ENCODE measurements at regions not wholly inside any gene's neighbourhood (a gene's known extent, or its start where the extent isn't known, plus 50 kb on each side); places are given as distances from the start of the nearest gene placed in this dataset.
A peak's percentile ranks its signal among the peaks of the same experiment; 100 is the strongest.

DNA sequence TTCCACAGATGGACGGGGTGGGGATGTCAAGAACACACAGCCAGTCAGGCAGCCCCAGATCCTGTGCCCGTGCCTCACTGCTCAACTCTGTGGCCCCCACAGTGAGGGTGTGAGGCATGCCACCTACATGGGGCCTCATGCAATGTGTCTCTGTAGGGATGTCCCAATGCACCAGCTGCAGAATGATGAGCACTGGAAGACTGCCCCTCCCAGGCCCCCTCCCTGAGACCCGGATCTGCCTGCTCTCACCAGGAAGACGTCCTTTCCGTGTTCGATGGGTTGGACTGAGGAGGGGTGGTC is 124.2 kb downstream of the TWIST2 start:
- peaks cover 24% of the 10 kb centered on the region for H3K4me1 ChIP-seq (replicated peaks)
- H3K36me3 ChIP-seq, result no peaks in the 10 kb centered on the region
- H3K4me3 ChIP-seq, result no peak overlapping the region
- H3K27me3 ChIP-seq (replicated peaks), result no peaks in the 10 kb centered on the region
- DNase-seq (ENCODE audit: low read depth in 1 of 2, low spot score in 2 of 2), result no peak
- H3K27ac ChIP-seq, result no peak overlapping the region
- H3K9me3 ChIP-seq (replicated peaks), result peaks cover 3% of the 10 kb centered on the region; the same call in 1 of the 2 replicates

DNA sequence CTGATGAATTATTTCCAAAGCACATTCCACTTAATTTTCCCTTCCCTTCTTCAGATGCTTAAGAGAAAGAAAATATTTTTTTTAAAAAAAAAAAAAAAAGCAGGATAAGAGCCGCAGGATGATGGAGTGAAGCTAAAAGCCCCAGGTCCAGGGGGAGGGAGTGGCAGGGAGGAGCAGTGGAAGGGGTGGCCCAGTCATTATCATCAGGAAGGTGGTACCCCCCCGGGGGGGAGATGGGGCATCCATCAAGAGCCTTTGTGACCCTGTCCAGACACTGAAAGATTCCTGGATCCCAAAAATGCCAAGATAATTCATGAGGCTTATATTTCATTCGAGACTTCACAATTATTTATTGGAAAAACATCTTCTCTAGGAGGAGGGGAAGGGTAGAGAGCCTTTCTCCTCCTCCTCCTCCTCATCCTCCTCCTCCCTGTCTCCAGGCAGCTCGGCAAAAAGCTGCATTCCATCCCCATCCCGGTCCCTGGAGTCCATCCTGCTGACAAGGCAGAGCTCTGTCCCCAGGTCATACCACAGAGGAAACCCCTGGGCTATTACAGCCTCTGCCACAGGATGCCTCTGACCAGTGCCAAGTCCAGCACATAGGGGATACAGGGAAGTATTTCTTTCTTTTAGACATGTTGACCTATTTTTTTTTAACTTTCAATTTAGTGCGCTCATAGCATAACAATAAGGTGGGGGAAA is 125.3 kb downstream of the TWIST2 start:
- Histone ChIP-seq H3K27me3 (replicated peaks) (no peaks in the 10 kb centered on the region), H3K27ac (peak overlapping the region; percentile 89; the same call in 1 of the 2 replicates), H3K4me1 (replicated peaks) (peaks cover 24% of the 10 kb centered on the region), H3K9me3 (replicated peaks) (peaks cover 3% of the 10 kb centered on the region; the same call in 1 of the 2 replicates), H3K36me3 (no peaks in the 10 kb centered on the region), H3K4me3 (no peak overlapping the region)
- DNase-seq (ENCODE audit: low read depth in 1 of 2, low spot score in 2 of 2), result peak; percentile 55 to 58

DNA sequence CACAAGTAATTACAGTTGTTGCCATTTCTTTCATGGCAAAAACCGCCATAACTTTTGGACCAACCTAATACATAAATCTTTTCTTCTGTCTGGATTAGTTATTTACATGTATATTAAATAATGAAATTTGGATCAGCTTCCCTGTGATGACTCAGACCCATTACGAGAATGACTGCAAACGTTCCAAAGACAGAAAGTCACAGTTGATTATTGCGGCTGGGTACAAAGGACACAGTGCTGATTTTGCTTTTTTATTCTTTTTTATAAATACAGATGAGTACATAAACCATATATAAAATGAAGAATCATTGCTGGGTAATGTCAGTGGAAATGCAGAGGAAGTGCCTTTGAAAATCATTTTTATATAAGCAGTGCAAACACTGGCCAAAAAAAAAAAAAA is 126.2 kb downstream of the TWIST2 start:
- peaks cover 24% of the 10 kb centered on the region for H3K4me1 ChIP-seq (replicated peaks)
- H3K9me3 ChIP-seq (replicated peaks), result peaks cover 3% of the 10 kb centered on the region; the same call in 1 of the 2 replicates
- H3K4me3 ChIP-seq, result no peak overlapping the region
- no peaks in the 10 kb centered on the region for H3K27me3 ChIP-seq (replicated peaks)
- peak in 1 of 2 experiments; percentile 54 for DNase-seq (ENCODE audit: low read depth in 1 of 2, low spot score in 2 of 2)
- H3K27ac ChIP-seq, result peak overlapping the region; percentile 89
- H3K36me3 ChIP-seq, result no peaks in the 10 kb centered on the region

DNA sequence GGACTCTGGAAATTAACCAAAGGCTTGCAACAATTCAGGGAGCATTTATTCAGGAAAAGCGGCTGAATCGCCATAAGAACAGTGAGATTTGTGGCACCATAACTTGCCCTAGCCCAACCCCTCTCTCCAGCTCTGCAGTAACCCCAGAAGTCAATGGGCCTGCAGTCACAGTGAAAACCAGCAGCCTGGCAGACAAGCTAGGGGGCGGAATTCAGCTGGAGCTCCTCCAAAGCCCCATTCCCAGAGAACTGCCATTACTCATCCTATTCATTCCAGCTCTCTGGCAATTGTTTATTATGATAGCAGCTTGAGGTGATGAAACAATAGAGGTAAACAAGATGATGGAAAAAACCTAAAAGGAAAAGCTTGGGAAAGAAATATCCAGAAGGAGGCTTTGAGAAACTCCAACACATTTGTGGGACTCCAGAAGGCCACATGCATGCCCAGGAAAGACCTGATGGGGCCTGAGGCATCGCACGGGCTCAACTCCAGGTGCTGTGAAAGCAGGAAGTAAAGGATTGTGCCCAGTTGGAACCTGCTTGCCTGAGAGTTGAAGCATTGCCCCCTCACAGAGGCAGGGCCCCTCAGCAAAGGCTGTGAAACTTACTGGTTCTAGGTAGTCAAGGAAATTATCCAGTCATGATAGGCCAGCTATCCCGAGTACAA is 126.7 kb downstream of the TWIST2 start:
- Histone ChIP-seq H3K36me3 (no peaks in the 10 kb centered on the region), H3K27me3 (replicated peaks) (no peaks in the 10 kb centered on the region), H3K9me3 (replicated peaks) (peaks cover 3% of the 10 kb centered on the region; the same call in 1 of the 2 replicates), H3K27ac (peak overlapping the region; percentile 89), H3K4me1 (replicated peaks) (peaks cover 24% of the 10 kb centered on the region), H3K4me3 (no peak overlapping the region)
- DNase-seq (ENCODE audit: low read depth in 1 of 2, low spot score in 2 of 2), result peak; percentile 91 to 93

DNA sequence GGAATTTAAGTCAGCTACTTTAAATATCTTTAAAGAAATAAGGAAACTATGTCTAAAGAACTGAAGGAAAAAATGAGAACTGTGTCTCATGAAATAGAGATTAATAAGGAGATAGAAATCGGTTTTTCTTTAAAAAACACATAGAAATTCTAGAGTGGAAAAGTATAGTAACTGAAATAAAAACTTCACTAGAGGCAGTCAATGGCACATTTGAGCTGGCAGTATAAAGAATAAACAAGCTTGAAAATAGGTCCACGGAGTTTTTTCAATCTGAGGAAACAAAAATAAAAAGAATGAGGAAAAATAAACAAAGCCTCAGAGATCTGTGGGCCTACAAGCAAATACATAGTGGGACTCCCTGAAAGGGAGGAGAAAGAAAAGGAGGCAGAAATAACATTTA is 127.5 kb downstream of the TWIST2 start:
- no peak for DNase-seq (ENCODE audit: low read depth in 1 of 2, low spot score in 2 of 2)
- no peaks in the 10 kb centered on the region for H3K36me3 ChIP-seq
- no peak overlapping the region for H3K4me3 ChIP-seq
- peaks cover 24% of the 10 kb centered on the region for H3K4me1 ChIP-seq (replicated peaks)
- no peaks in the 10 kb centered on the region for H3K27me3 ChIP-seq (replicated peaks)
- peaks cover 3% of the 10 kb centered on the region; the same call in 1 of the 2 replicates for H3K9me3 ChIP-seq (replicated peaks)
- peak overlapping the region; percentile 89 for H3K27ac ChIP-seq

DNA sequence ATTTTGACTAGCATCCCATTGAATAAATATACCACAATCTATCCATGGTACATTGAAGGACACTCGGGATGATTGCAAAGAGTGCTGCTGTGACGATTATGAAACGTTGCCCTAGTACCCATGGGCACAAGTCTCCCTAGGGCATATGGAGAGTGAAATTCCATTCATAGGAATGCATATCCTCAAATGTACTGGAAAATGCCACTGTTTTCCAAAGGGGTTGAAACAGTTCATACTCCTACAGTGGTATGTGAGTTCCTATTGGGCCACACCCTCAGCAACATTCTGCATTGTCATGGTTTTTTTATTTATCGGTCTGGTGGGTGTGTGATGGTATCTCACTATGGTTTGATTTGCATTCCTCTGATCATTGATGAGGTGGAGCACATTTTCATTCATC is 130.6 kb downstream of the TWIST2 start:
- Histone ChIP-seq H3K36me3 (no peaks in the 10 kb centered on the region), H3K4me3 (no peak overlapping the region), H3K27me3 (replicated peaks) (no peaks in the 10 kb centered on the region), H3K4me1 (replicated peaks) (peaks cover 18% of the 10 kb centered on the region), H3K9me3 (replicated peaks) (peaks cover 3% of the 10 kb centered on the region; the same call in 1 of the 2 replicates), H3K27ac (no peak overlapping the region)
- no peak for DNase-seq (ENCODE audit: low read depth in 1 of 2, low spot score in 2 of 2)

DNA sequence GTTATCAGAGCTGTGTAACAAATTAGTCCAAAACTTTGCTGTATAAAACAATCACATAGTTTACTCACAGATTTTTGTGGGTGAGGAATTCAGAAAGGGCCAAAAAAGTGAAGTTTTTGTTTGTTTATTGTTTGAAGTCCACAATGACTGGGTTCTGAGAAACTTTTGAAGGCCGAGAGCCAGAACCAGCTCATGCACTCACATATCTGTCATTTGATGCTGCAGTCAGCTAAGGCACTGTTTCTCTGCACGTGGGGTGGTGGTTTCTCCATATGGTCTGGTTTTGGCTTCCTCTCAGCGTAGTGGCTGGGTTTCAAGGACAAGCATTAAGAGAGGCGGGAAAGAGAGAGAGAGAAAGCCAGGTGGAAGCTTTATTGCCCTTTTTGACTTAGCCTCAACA is 131.8 kb downstream of the TWIST2 start:
- H3K4me3 ChIP-seq, result no peak overlapping the region
- H3K36me3 ChIP-seq, result no peaks in the 10 kb centered on the region
- H3K27ac ChIP-seq, result no peak overlapping the region
- peaks cover 3% of the 10 kb centered on the region; the same call in 1 of the 2 replicates for H3K9me3 ChIP-seq (replicated peaks)
- H3K4me1 ChIP-seq (replicated peaks), result peaks cover 12% of the 10 kb centered on the region
- no peaks in the 10 kb centered on the region for H3K27me3 ChIP-seq (replicated peaks)
- DNase-seq (ENCODE audit: low read depth in 1 of 2, low spot score in 2 of 2), result no peak

DNA sequence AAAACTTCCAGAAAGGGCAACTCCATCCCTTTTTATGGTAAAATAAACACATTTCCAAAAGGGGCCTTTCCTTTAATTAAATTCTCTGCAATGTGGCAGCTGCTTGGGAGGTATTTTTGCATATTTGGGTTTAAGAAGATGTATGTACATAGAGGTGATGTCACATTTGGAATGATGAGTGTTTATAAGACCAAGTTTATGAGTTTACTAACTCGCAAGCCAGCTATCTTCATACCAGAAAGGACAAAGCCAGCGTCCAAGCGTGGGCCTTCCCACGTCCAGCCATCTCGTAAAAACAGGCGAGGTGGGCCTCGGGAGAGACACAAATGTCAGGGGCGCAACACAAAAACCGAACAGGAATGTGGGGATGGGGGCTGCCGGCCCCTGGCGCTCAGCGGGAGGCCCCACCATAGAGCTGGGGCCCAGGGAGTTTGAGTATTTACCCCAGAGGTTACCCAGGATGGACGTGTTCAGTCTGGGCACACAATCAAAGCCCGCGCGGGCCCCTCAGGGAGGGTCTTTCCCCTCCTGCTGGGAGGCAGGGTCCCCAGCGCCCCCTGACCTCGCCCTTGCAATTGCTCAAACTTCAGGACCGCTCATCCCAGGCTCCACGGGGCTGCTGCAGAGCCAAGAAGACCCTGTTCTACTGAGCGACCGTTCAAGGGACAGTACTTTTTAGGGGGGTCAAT is 137.3 kb downstream of the TWIST2 start:
- Histone ChIP-seq H3K27me3 (replicated peaks) (no peaks in the 10 kb centered on the region), H3K4me3 (no peak overlapping the region), H3K9me3 (replicated peaks) (no peaks in the 10 kb centered on the region), H3K36me3 (no peaks in the 10 kb centered on the region), H3K4me1 (replicated peaks) (peaks cover 20% of the 10 kb centered on the region), H3K27ac (peak overlapping the region; percentile 65)
- DNase-seq (ENCODE audit: low read depth in 1 of 2, low spot score in 2 of 2), result peak in 1 of 2 experiments; percentile 75

DNA sequence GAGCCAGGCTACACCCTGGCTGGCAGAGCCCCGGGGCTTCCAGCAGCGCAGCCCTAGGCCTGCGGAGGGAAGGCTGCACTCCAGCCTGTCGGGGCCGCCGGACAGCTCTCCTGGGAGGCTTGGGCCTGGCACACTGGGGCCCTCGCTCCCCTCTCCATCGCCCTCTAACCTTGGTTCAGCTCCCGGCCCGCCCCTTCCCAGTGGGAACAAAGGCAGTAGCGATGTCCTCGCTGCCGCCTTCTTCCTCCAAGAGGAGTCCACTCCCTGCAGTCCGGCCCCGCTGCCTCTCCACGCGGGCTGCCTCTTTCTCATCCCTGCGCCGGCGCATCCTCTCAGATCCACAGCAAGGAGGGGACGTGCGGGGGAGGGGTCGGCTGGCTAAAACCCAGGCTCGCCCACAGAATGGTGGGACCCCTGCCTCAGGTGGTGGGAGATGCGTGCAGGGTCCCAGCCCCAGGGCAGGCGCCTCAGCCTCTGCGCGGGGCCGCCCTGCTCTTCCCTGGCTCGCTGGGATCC is 138.1 kb downstream of the TWIST2 start:
- H3K4me1 ChIP-seq (replicated peaks), result peaks cover 20% of the 10 kb centered on the region
- H3K27me3 ChIP-seq (replicated peaks), result no peaks in the 10 kb centered on the region
- no peak for DNase-seq (ENCODE audit: low read depth in 1 of 2, low spot score in 2 of 2)

DNA sequence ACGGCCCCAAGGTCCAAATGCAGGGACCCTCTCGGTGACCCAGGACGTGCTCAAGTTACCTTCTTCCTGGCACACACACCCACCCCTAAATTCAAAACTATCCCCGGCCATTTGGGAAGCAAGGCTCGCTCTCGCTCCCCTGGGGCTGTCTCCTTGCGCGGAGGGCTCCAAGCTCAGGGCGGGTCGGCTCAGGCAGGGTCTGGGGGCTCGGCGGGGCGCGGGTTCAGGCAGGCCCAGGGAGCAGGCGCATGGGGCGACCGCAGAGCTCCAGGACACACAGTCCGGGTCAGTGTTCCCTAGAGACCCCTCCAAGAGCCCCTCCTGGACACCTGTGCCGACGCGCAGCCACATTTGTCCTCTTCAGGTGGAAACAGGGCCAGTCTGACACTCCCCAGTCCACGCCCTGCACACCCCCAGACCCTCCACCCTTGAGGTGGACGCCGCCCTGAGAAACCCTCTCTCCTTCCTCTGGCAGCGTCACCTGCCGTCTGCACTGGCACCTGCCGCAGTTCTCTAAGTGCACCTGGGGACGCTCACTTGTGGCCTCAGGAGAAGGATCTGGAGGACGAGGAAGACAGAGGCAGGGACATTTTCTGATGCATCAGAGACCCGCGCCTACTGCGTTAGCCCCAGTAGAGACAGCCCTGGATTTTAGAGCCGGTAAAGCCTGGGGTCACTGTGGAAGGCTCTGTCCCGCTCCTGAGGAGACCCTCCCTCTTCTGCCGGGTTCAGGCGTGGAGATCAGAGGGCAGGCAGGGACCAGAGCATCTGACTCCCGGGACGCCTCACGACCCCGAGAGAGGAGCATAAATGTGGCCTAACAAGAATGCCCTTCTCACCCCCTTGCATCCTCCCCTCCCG is 138.8 kb downstream of the TWIST2 start:
- no peaks in the 10 kb centered on the region for H3K36me3 ChIP-seq
- H3K4me3 ChIP-seq, result no peak overlapping the region
- no peak overlapping the region for H3K27ac ChIP-seq
- H3K4me1 ChIP-seq (replicated peaks), result peaks cover 20% of the 10 kb centered on the region
- no peaks in the 10 kb centered on the region for H3K9me3 ChIP-seq (replicated peaks)
- no peak for DNase-seq (ENCODE audit: low read depth in 1 of 2, low spot score in 2 of 2)
- H3K27me3 ChIP-seq (replicated peaks), result no peaks in the 10 kb centered on the region

More for the DNA sequence above, 138.1 kb downstream of the TWIST2 start:
- H3K27ac ChIP-seq, result no peak overlapping the region
- no peak overlapping the region for H3K4me3 ChIP-seq
- no peaks in the 10 kb centered on the region for H3K36me3 ChIP-seq
- H3K9me3 ChIP-seq (replicated peaks), result no peaks in the 10 kb centered on the region

DNA sequence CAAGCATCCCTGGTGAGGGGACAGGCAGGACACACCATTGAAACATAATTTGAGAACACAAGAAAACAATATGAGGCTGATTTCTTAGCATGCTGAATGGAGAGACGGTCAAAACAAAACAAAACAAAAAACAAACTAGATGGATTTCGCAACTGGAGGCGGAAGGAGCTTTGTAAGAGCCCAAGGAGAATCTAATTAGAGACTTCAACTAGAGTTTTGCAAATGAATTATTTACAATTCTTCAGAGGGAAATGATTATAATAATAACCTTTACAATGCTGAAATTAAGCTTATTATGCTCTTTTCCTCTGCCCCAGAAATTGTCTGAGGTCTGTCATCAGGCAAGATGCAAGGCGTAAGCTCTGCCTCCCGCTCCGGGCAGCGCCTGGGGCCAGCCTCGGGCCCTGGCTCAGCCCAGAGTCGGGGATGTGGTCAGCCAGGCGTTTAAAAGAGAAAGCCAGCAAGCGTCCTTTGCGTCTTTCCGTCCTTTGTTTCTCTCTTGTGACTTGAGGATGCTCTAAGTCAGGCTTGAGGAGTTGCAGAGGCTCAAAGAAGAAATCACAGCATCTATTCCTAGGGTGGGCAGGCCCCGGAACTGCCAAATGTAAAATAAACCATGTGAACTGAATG is 139.6 kb downstream of the TWIST2 start:
- Histone ChIP-seq H3K27me3 (replicated peaks) (no peaks in the 10 kb centered on the region), H3K27ac (no peak overlapping the region), H3K36me3 (no peaks in the 10 kb centered on the region), H3K4me3 (no peak overlapping the region), H3K4me1 (replicated peaks) (peaks cover 20% of the 10 kb centered on the region), H3K9me3 (replicated peaks) (no peaks in the 10 kb centered on the region)
- peak in 1 of 2 experiments; percentile 21 for DNase-seq (ENCODE audit: low read depth in 1 of 2, low spot score in 2 of 2)

DNA sequence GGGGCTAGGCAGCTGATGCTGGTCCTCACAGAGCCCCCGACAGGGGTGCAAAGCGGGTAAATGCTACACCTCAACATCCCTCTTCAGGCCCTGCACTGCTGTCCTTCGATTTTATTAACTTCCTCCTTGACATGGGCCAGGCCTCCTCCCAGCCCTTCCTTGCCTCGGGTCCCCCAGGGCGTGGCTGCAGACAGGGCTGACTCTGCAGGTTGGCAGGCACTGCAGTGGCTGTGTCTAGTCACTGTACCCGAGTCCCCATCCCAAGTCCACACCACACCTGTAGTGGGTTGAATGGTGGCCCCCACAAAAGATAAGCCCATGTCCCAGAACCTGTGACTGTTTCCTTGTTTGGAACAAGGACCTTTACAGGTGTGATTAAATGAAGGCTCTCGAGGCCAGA is 140.2 kb downstream of the TWIST2 start:
- Histone ChIP-seq H3K27me3 (replicated peaks) (no peaks in the 10 kb centered on the region), H3K9me3 (replicated peaks) (no peaks in the 10 kb centered on the region), H3K36me3 (no peaks in the 10 kb centered on the region), H3K4me1 (replicated peaks) (peaks cover 20% of the 10 kb centered on the region), H3K4me3 (no peak overlapping the region), H3K27ac (no peak overlapping the region)
- DNase-seq (ENCODE audit: low read depth in 1 of 2, low spot score in 2 of 2), result peak in 1 of 2 experiments; percentile 24

DNA sequence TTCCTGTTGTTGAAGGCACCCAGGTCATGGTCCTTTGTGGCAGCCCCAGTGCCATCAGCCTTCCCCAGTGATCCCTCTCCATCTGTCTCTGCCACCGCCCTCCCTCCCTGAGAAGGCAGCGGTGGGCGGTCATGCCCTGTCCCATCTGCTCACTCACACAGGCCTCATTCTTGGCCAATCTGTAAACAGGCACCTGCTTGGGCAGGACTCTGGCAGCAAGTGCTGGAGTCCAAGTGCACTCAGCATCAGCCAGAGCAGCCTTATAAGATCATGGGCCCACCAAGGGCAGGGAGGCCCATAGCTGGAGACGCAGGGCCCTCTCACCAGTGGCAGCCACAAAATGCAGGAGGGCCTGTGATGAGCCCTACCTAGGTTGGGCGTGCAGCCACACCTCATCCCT is 140.9 kb downstream of the TWIST2 start:
- no peak for DNase-seq (ENCODE audit: low read depth in 1 of 2, low spot score in 2 of 2)
- Histone ChIP-seq H3K9me3 (replicated peaks) (no peaks in the 10 kb centered on the region), H3K4me1 (replicated peaks) (peaks cover 20% of the 10 kb centered on the region)

More for the DNA sequence above, 140.9 kb downstream of the TWIST2 start:
- H3K36me3 ChIP-seq, result no peaks in the 10 kb centered on the region
- H3K4me3 ChIP-seq, result no peak overlapping the region
- H3K27ac ChIP-seq, result no peak overlapping the region
- no peaks in the 10 kb centered on the region for H3K27me3 ChIP-seq (replicated peaks)

Data from SJSA1 (cell line).